CD4-positive, alpha-beta memory T cell (primary cell): ENCODE measurements at regions not wholly inside any gene's neighbourhood (a gene's known extent, or its start where the extent isn't known, plus 50 kb on each side); places are given as distances from the start of the nearest gene placed in this dataset.
"Not testable (repeated sequence)": the region's sequence is repeated elsewhere in the genome, so short reads cannot be mapped to it uniquely, and the experiment has no call there.

Source experiments
- CTCF ChIA-PET: fragments of 350-600 bp; sonication (Branson Sonifier 250); formaldehyde crosslinking; loops from one replicate; lab custom pipeline; 2021; ENCODE audit warnings: inconsistent platforms; ENCODE audit not compliant: partially characterized antibody; lab: Charles Lee
- POLR2A ChIA-PET: fragments of 350-600 bp; sonication (Branson Sonifier 250); formaldehyde crosslinking; loops from one replicate; lab custom pipeline; 2021; ENCODE audit not compliant: partially characterized antibody; lab: Charles Lee
- DNase-seq, 5 donors: peaks; one replicate each; pipeline versions ENCODE4 v3.0.0 to v3.0.0-alpha.2; 2020 to 2022; ENCODE audit warnings: mixed read lengths in 1 of 5
- H3K27ac ChIP-seq: one replicate; pipeline ENCODE4 v1.7.0; 2013; ENCODE audit warnings: low read depth, low read length
- H3K27me3 ChIP-seq: 2 replicates; pipeline ENCODE4 v1.7.0; 2013; ENCODE audit warnings: mild to moderate bottlenecking, low read length, moderate library complexity; ENCODE audit not compliant: insufficient read depth
- H3K36me3 ChIP-seq: 2 replicates; pipeline ENCODE4 v1.7.0; 2013; ENCODE audit warnings: mild to moderate bottlenecking, low read length, moderate library complexity; ENCODE audit not compliant: insufficient read depth
- H3K4me1 ChIP-seq: 2 replicates; pipeline ENCODE4 v1.7.0; 2013; ENCODE audit warnings: mild to moderate bottlenecking, low read length, moderate library complexity; ENCODE audit not compliant: insufficient read depth
- H3K4me3 ChIP-seq, 2 donors: one replicate each; pipeline ENCODE4 v1.7.0; 2013; ENCODE audit warnings: low read length in 2 of 2, mild to moderate bottlenecking in 1 of 2
- H3K9me3 ChIP-seq, 2 donors: one replicate each; pipeline ENCODE4 v1.7.0; 2013; ENCODE audit warnings: low read length in 2 of 2, control low read depth in 1 of 2; ENCODE audit not compliant: control insufficient read depth in 1 of 2
- H3K27ac Mint-ChIP-seq, 7 donors: one replicate each; pipeline ENCODE4 v1.8.0; 2020 to 2021; ENCODE audit warnings: mixed read lengths in 7 of 7, mild to moderate bottlenecking in 6 of 7, inconsistent platforms in 3 of 7, moderate library complexity in 3 of 7
- H3K27me3 Mint-ChIP-seq, 2 donors: one replicate each; pipeline ENCODE4 v1.8.0; 2020 to 2021; ENCODE audit warnings: mixed read lengths in 2 of 2
- H3K36me3 Mint-ChIP-seq, 2 donors: one replicate each; pipeline ENCODE4 v1.8.0; 2020 to 2021; ENCODE audit warnings: mixed read lengths in 2 of 2, inconsistent platforms in 1 of 2, mild to moderate bottlenecking in 1 of 2
- H3K4me1 Mint-ChIP-seq, 4 donors: one replicate each; pipeline ENCODE4 v1.8.0; 2020 to 2021; ENCODE audit warnings: mixed read lengths in 4 of 4, mild to moderate bottlenecking in 1 of 4
- H3K4me3 Mint-ChIP-seq, 8 donors: one replicate each; pipeline ENCODE4 v1.8.0; 2020 to 2021; ENCODE audit warnings: mixed read lengths in 8 of 8, mild to moderate bottlenecking in 7 of 8, moderate library complexity in 6 of 8, inconsistent platforms in 3 of 8
- H3K9me3 Mint-ChIP-seq, 8 donors: one replicate each; pipeline ENCODE4 v1.8.0; 2020 to 2021; ENCODE audit warnings: mixed read lengths in 8 of 8, mild to moderate bottlenecking in 5 of 8, inconsistent platforms in 3 of 8, moderate library complexity in 1 of 8
- intact Hi-C: fragments of 100-400 bp; cut with micrococcal nuclease; formaldehyde crosslinking; loops from one replicate; pipeline ENCODE4 v1.15.1; 2023

GRCh38 chr12:61232040-61232439 lies 1028.2 kb upstream of the USP15 start:
- POLR2A ChIA-PET: no interaction called here
- H3K27ac ChIP-seq: no peak overlapping the region

GRCh38 chr12:61250303-61250702 lies 1009.9 kb upstream of the USP15 start:
- no peaks in the 10 kb centered on the region for H3K27me3 Mint-ChIP-seq
- H3K4me1 Mint-ChIP-seq: no peaks in the 10 kb centered on the region
- no peaks in the 10 kb centered on the region for H3K36me3 ChIP-seq
- no peaks in the 10 kb centered on the region for H3K27me3 ChIP-seq
- no peaks in the 10 kb centered on the region for H3K36me3 Mint-ChIP-seq
- H3K27ac Mint-ChIP-seq: no peak overlapping the region
- no peak for DNase-seq
- H3K4me3 Mint-ChIP-seq: no peak overlapping the region
- ChIA-PET CTCF (no interaction called here), POLR2A (no interaction called here)
- H3K9me3 Mint-ChIP-seq: peaks cover 0 to 11% (median 4%) of the 10 kb centered on the region in 8 donors
- intact Hi-C loops: no loop called here
- H3K4me1 ChIP-seq: no peaks in the 10 kb centered on the region
- peaks cover 0 to 4% of the 10 kb centered on the region in 2 donors for H3K9me3 ChIP-seq
- no peak overlapping the region for H3K4me3 ChIP-seq
- no peak overlapping the region for H3K27ac ChIP-seq

More at GRCh38 chr12:61232040-61232439, 1028.2 kb upstream of the USP15 start:
- peaks cover 2 to 18% (median 7%) of the 10 kb centered on the region in 8 donors for H3K9me3 Mint-ChIP-seq
- H3K4me1 ChIP-seq: no peaks in the 10 kb centered on the region
- H3K27me3 Mint-ChIP-seq: no peaks in the 10 kb centered on the region
- CTCF ChIA-PET: no interaction called here
- H3K4me3 Mint-ChIP-seq: no peak overlapping the region
- intact Hi-C loops: no loop called here
- no peaks in the 10 kb centered on the region for H3K4me1 Mint-ChIP-seq
- H3K36me3 ChIP-seq: no peaks in the 10 kb centered on the region
- no peaks in the 10 kb centered on the region for H3K36me3 Mint-ChIP-seq
- H3K27ac Mint-ChIP-seq: no peak overlapping the region
- H3K9me3 ChIP-seq: no peaks in the 10 kb centered on the region
- no peak overlapping the region for H3K4me3 ChIP-seq
- no peaks in the 10 kb centered on the region for H3K27me3 ChIP-seq
- no peak for DNase-seq

- intact Hi-C loops: no loop called here
- no peak overlapping the region for H3K4me3 Mint-ChIP-seq
- Histone ChIP-seq H3K27ac (no peak overlapping the region), H3K9me3 (peaks cover 0 to 4% of the 10 kb centered on the region in 2 donors), H3K27me3 (no peaks in the 10 kb centered on the region), H3K4me1 (no peaks in the 10 kb centered on the region), H3K36me3 (no peaks in the 10 kb centered on the region), H3K4me3 (no peak overlapping the region)
- ChIA-PET CTCF (no interaction called here), POLR2A (no interaction called here)
- H3K27me3 Mint-ChIP-seq: no peaks in the 10 kb centered on the region
- no peak overlapping the region for H3K27ac Mint-ChIP-seq
- no peaks in the 10 kb centered on the region for H3K36me3 Mint-ChIP-seq
- peaks cover 0 to 11% (median 4%) of the 10 kb centered on the region in 8 donors for H3K9me3 Mint-ChIP-seq
- no peaks in the 10 kb centered on the region for H3K4me1 Mint-ChIP-seq
- no peak for DNase-seq
These were observed 1009.1 kb upstream of the USP15 start for GRCh38 chr12:61251076-61251475.

GRCh38 chr12:61254225-61254624 lies 1006.0 kb upstream of the USP15 start:
- peaks cover 0 to 4% of the 10 kb centered on the region in 2 donors for H3K9me3 ChIP-seq
- POLR2A ChIA-PET: no interaction called here
- no peaks in the 10 kb centered on the region for H3K36me3 Mint-ChIP-seq
- H3K4me1 Mint-ChIP-seq: no peaks in the 10 kb centered on the region
- H3K4me1 ChIP-seq: no peaks in the 10 kb centered on the region
- intact Hi-C loops: no loop called here
- no peak for DNase-seq
- CTCF ChIA-PET: no interaction called here
- H3K27ac Mint-ChIP-seq: no peak overlapping the region
- no peaks in the 10 kb centered on the region for H3K27me3 Mint-ChIP-seq
- H3K9me3 Mint-ChIP-seq: peaks cover 0 to 7% (median 3%) of the 10 kb centered on the region in 8 donors
- H3K4me3 ChIP-seq: no peak overlapping the region
- no peaks in the 10 kb centered on the region for H3K27me3 ChIP-seq
- no peaks in the 10 kb centered on the region for H3K36me3 ChIP-seq
- no peak overlapping the region for H3K27ac ChIP-seq
- no peak overlapping the region for H3K4me3 Mint-ChIP-seq

GRCh38 chr12:61264294-61264693 lies 995.9 kb upstream of the USP15 start:
- H3K9me3 Mint-ChIP-seq: peaks cover 10 to 37% (median 26%) of the 10 kb centered on the region in 8 donors
- CTCF ChIA-PET, POLR2A ChIA-PET, H3K4me1 ChIP-seq, H3K9me3 ChIP-seq, H3K27ac Mint-ChIP-seq, H3K4me3 Mint-ChIP-seq, H3K27me3 Mint-ChIP-seq, H3K27ac ChIP-seq, H3K4me3 ChIP-seq, H3K27me3 ChIP-seq, DNase-seq, intact Hi-C loops, H3K36me3 ChIP-seq, H3K36me3 Mint-ChIP-seq, H3K4me1 Mint-ChIP-seq: not testable (repeated sequence)

- Mint-ChIP-seq H3K36me3 (peaks cover 0 to 3% of the 10 kb centered on the region in 2 donors), H3K27me3 (no peaks in the 10 kb centered on the region), H3K27ac (no peak overlapping the region), H3K4me1 (no peaks in the 10 kb centered on the region), H3K4me3 (no peak overlapping the region), H3K9me3 (peaks cover 8 to 32% (median 23%) of the 10 kb centered on the region in 8 donors)
- ChIA-PET POLR2A (no interaction called here), CTCF (no interaction called here)
- Histone ChIP-seq H3K36me3 (no peaks in the 10 kb centered on the region), H3K4me1 (no peaks in the 10 kb centered on the region), H3K27me3 (no peaks in the 10 kb centered on the region), H3K4me3 (no peak overlapping the region), H3K27ac (no peak overlapping the region), H3K9me3 (no peaks in the 10 kb centered on the region)
- intact Hi-C loops: no loop called here
- no peak for DNase-seq
These were observed 992.7 kb upstream of the USP15 start for GRCh38 chr12:61267474-61267873.

- Mint-ChIP-seq H3K27me3 (no peaks in the 10 kb centered on the region), H3K27ac (no peak overlapping the region), H3K9me3 (peaks cover 0 to 12% (median 2%) of the 10 kb centered on the region in 8 donors), H3K4me3 (no peak overlapping the region), H3K36me3 (no peaks in the 10 kb centered on the region), H3K4me1 (no peaks in the 10 kb centered on the region)
- Histone ChIP-seq H3K27ac (no peak overlapping the region), H3K27me3 (no peaks in the 10 kb centered on the region), H3K4me3 (no peak overlapping the region), H3K9me3 (no peaks in the 10 kb centered on the region), H3K4me1 (no peaks in the 10 kb centered on the region), H3K36me3 (no peaks in the 10 kb centered on the region)
- no peak for DNase-seq
- intact Hi-C loops: no loop called here
- ChIA-PET POLR2A (no interaction called here), CTCF (no interaction called here)
These were observed 987.8 kb upstream of the USP15 start for GRCh38 chr12:61272441-61272840.
